Stomach (tissue), 8 donors: ENCODE measurements at regions not wholly inside any gene's neighbourhood (a gene's known extent, or its start where the extent isn't known, plus 50 kb on each side); places are given as distances from the start of the nearest gene placed in this dataset.

Experiments used
- DNase-seq, 2 donors: peaks; one replicate each; pipeline versions ENCODE4 v3.0.0 to v3.0.0-alpha.2; 2013 to 2019
- H3K27ac ChIP-seq, 5 donors: fragments of 200-600 bp in 4 of 5; sonication (generic) in 4 of 5; one replicate each; pipeline ENCODE4 v1.5.1; 2013 to 2019; ENCODE audit warnings: mild to moderate bottlenecking in 1 of 5, moderate library complexity in 1 of 5
- H3K27me3 ChIP-seq, 3 donors: fragments of 200-600 bp; sonication (generic); one replicate each; pipeline ENCODE4 v1.5.1; 2017 to 2019; ENCODE audit warnings: mixed run types in 1 of 3
- H3K36me3 ChIP-seq, 4 donors: fragments of 200-600 bp; sonication (generic); 1 replicate in 3 of 4; 2 replicates in 1 of 4; pipeline ENCODE4 v1.5.1; 2016 to 2019
- H3K4me1 ChIP-seq, 4 donors: fragments of 200-600 bp; sonication (generic); one replicate each; pipeline ENCODE4 v1.5.1; 2016 to 2019
- H3K4me3 ChIP-seq, 4 donors: fragments of 200-600 bp; sonication (generic) in 3 of 4; one replicate each; pipeline ENCODE4 v1.5.1; 2016 to 2019; ENCODE audit warnings: mild to moderate bottlenecking in 1 of 4
- H3K9me3 ChIP-seq, 4 donors: fragments of 200-600 bp; sonication (generic); one replicate each; pipeline ENCODE4 v1.5.1; 2016 to 2019
- CTCF ChIP-seq, 7 experiments: fragments of 450-650 bp in 4 of 7; fragments of 200-600 bp in 3 of 7; sonication (generic) in 3 of 7; IDR thresholded peaks; one replicate each; pipeline ENCODE4 v1.5.1; 2016 to 2019; ENCODE audit warnings: antibody characterized with exemption in 7 of 7, control low read depth in 2 of 7, mild to moderate bottlenecking in 1 of 7
- EP300 ChIP-seq: sonication (generic); formaldehyde crosslinking; IDR thresholded peaks from one replicate; pipeline ENCODE4 v1.6.1; 2017; ENCODE audit warnings: antibody characterized with exemption
- POLR2A ChIP-seq, 4 donors: fragments of 450-650 bp; IDR thresholded peaks; one replicate each; pipeline ENCODE4 v1.6.1; 2016; ENCODE audit warnings: antibody characterized with exemption in 4 of 4, control low read depth in 2 of 4, mild to moderate bottlenecking in 1 of 4, moderate library complexity in 1 of 4
- POLR2AphosphoS5 ChIP-seq, 3 donors: sonication (generic); formaldehyde crosslinking; IDR thresholded peaks; one replicate each; pipeline ENCODE4 v1.6.1; 2016; ENCODE audit warnings: antibody characterized with exemption in 3 of 3
- WGBS, 5 donors: extraction: QIAGEN DNeasy Blood & Tissue Kit in 3 of 5; methylation state at CpG; one replicate each; pipeline versions ENCODE4 v1.1.5 to v1.1.7; 2013 to 2018; 5-methylcytosine and 5-hydroxymethylcytosine counted together
- intact Hi-C: fragments of 100-400 bp; cut with DNase I; formaldehyde crosslinking; loops from one replicate; pipeline ENCODE4 v1.15.1; 2023; ENCODE audit warnings: low total_unique reads
- donor health status: healthy with polysubstance abuse.
- donor health status: Bipolar disorder and iron deficiency.
- donor health status: healthy.

GRCh38 chr10:16352146-16352545, 84.7 kb upstream of the PTER start:
- Histone ChIP-seq H3K27me3 (no peaks in the 10 kb centered on the region), H3K4me3 (no peak overlapping the region), H3K36me3 (no peaks in the 10 kb centered on the region), H3K4me1 (no peaks in the 10 kb centered on the region), H3K9me3 (peaks cover 0 to 6% (median 0%) of the 10 kb centered on the region in 4 donors), H3K27ac (no peak overlapping the region)
- WGBS, 5 donors, result 76 to 83% (median 83%) methylated on average over 5 of the region's 5 CpGs
- intact Hi-C loops, result no loop called here
- DNase-seq, result no peak
- no peak for TF ChIP-seq EP300
- TF ChIP-seq POLR2A (IDR thresholded peaks at IDR 0.05), result no peak
- TF ChIP-seq CTCF (IDR thresholded peaks at IDR 0.05), result no peak
- TF ChIP-seq POLR2AphosphoS5 (IDR thresholded peaks at IDR 0.05), result no peak

- no peaks in the 10 kb centered on the region for H3K36me3 ChIP-seq
- no peak overlapping the region for H3K4me3 ChIP-seq
- 60 to 81% (median 69%) methylated on average over 3 of the region's 3 CpGs for WGBS, 5 donors
- peaks cover 0 to 17% (median 7%) of the 10 kb centered on the region in 4 donors for H3K9me3 ChIP-seq
- H3K27me3 ChIP-seq, result no peaks in the 10 kb centered on the region
- TF ChIP-seq POLR2AphosphoS5 (IDR thresholded peaks at IDR 0.05) (no peak), CTCF (IDR thresholded peaks at IDR 0.05) (no peak), POLR2A (IDR thresholded peaks at IDR 0.05) (no peak), EP300 (no peak)
- intact Hi-C loops, result no loop called here
- DNase-seq, result no peak
- H3K27ac ChIP-seq, result no peak overlapping the region
- H3K4me1 ChIP-seq, result no peaks in the 10 kb centered on the region
Observed at GRCh38 chr10:16360001-16360400, 76.8 kb upstream of the PTER start.

GRCh38 chr10:16360425-16360824, 76.4 kb upstream of the PTER start:
- Histone ChIP-seq H3K9me3 (peaks cover 0 to 18% (median 7%) of the 10 kb centered on the region in 4 donors), H3K4me1 (no peaks in the 10 kb centered on the region), H3K27ac (no peak overlapping the region), H3K27me3 (no peaks in the 10 kb centered on the region), H3K36me3 (no peaks in the 10 kb centered on the region), H3K4me3 (no peak overlapping the region)
- DNase-seq, result no peak
- no peak for TF ChIP-seq POLR2A (IDR thresholded peaks at IDR 0.05)
- TF ChIP-seq CTCF (IDR thresholded peaks at IDR 0.05), result no peak
- no peak for TF ChIP-seq POLR2AphosphoS5 (IDR thresholded peaks at IDR 0.05)
- TF ChIP-seq EP300, result no peak
- intact Hi-C loops, result no loop called here

GRCh38 chr10:16361086-16361485, 75.7 kb upstream of the PTER start:
- intact Hi-C loops, result no loop called here
- no peak for DNase-seq
- Histone ChIP-seq H3K9me3 (peaks cover 0 to 25% (median 10%) of the 10 kb centered on the region in 4 donors), H3K27me3 (no peaks in the 10 kb centered on the region), H3K4me3 (no peak overlapping the region), H3K4me1 (no peaks in the 10 kb centered on the region), H3K36me3 (no peaks in the 10 kb centered on the region), H3K27ac (no peak overlapping the region)
- TF ChIP-seq POLR2AphosphoS5 (IDR thresholded peaks at IDR 0.05) (no peak), EP300 (no peak), CTCF (IDR thresholded peaks at IDR 0.05) (no peak), POLR2A (IDR thresholded peaks at IDR 0.05) (no peak)
- WGBS, 5 donors, result 87 to 91% (median 89%) methylated on average over 3 of the region's 3 CpGs
